ENCODE measurements at regions not wholly inside any gene's neighbourhood (a gene's known extent, or its start where the extent isn't known, plus 50 kb on each side); places are given as distances from the start of the nearest gene placed in this dataset.

DNA sequence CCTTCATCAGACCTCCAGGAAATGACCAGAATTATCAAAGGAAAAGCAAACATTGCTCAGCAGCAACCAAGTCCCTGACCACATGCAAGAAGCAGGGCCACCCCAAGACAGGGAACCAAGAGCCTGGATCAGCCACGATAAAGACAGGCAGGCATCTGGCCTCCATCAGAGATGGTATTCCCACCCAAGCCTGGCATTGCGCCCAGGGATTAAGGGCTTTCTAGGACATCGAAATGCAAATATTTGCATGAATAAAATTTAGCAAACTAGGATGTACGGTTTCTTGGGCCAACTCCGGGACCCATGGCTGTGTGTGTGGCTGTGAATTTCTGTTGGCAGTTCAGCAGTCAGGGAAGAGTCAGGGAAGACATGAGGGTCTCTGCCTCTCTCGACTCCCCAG, 241.4 kb upstream of the DYNLRB2 start:
- no peak for DNase-seq

DNA sequence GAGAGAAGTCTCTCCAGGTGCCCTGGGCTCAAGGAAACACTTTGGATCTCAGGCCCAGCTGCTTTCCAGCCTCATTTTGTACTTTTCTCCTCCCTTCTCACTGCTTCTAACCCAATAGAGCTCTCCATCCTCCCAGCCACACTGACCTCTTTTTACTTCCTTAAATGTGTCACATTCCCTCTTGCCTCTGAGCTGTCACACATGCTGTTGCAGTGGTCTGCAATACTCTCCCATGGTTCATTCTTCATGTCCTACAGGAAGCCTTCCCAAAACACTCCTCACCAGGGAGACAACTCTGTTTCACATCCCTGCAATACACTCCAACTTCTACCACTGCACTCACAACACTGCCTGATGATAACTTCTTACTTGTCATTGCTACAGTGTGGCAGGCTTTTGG, 242.1 kb upstream of the DYNLRB2 start:
- DNase-seq = no peak

GRCh38 chr16:80296034-80296433, 244.8 kb upstream of the DYNLRB2 start:
- no peak for DNase-seq

DNA sequence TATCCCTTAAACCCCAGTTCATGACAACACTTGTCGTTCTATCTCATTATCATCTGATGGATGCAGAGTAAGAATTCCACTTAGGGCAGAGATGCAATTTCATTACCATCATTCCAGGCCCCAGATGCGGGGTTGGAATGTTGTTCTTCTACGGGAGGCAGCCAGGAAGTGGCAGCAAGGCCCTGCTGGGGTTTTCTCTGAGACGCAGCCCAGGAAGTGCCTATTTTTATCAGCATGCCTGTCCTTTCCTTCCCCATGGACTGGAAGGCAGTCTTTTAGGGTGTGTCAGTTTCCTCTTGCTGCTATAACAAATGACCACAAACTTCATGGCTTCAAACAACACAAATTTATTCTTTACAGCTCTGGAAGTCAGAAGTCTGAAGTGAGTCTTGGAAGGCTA, 246.6 kb upstream of the DYNLRB2 start:
- DNase-seq = no peak

DNA sequence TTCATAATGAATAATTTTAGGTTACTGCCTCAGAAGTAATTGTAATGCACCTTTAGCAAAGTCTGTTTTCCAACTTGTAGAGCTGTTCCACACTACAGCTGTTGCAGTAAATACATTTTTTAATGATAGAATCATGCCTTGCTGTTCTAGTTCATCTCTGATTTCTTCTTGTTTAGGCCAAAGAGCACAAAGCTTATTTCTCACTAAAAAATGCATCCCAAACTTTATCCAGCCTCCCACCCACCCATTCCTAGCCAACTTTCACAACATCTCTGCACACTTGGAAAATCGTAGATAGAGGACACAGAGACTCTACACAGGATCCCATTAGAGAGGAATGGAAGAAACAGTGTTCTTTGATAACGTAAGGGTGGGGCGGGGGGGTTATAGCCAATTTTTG, 252.2 kb upstream of the DYNLRB2 start:
- no peak for DNase-seq

- no peak for DNase-seq
Measured at GRCh38 chr16:80287674-80288073, 253.1 kb upstream of the DYNLRB2 start.

GRCh38 chr16:80285104-80285503, 255.7 kb upstream of the DYNLRB2 start:
- no peak for DNase-seq

DNA sequence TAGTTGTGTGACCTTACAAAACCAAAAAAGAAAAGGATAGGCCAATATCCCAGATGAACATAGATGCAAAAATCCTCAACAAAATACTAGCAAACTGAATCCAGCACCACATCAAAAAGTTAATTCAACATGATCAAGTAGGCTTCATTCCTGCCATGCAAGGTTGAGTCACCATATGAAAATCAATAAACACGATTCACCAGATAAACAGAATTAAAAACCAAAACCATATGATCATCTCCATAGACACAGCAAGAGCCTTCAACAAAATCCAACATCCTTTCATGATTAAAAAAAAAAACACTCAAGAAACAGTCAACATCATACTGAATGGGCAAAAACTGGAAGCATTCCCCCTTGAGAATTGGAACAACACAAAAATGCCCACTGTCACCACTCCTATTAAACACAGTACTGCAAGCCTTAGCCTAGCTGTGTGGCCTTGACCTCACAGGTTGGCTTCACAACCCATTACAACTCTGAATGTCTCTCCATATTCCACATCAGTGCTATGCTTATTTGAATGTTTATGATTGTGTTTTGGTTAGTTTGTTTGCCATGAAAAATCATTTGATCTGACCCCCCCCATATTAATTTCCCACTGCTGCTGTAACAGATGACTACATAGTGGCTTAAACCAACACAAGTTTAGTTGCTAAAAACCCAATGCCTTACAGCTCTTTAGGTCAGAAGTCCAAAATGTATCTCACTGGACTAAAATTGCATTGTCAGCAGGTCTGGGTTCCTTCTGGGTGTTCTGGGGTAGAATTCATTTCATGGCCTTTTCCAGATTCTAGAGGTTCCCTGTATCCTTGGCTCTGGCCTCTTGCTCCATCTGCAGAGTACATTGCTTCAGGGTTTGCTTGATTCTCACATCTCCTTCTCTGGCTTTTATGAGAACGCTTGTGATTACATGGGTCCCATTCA, 257.1 kb upstream of the DYNLRB2 start:
- DNase-seq = no peak

DNA sequence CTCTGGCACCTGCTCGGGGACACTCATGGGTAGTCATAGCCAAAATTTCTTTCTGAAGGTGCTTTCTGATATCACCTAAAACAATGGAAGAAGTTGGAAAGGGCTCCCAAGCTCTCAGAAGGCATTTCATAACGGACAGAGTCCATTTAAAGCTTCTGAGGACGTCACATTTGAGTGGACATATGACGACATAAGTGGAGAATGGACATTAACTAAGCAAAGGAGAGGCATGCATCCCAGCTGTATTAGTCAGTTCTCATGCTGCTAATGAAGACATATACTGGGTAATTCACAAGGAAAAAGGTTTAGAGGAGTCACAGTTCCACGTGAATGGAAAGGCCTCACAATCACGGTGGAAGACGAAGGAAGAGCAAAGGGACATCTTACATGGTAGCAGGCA, 260.2 kb upstream of the DYNLRB2 start:
- DNase-seq = no peak

GRCh38 chr16:80279656-80280055, 261.1 kb upstream of the DYNLRB2 start:
- DNase-seq = no peak

- no peak for DNase-seq
Measured at GRCh38 chr16:80277182-80277581, 263.6 kb upstream of the DYNLRB2 start.

DNA sequence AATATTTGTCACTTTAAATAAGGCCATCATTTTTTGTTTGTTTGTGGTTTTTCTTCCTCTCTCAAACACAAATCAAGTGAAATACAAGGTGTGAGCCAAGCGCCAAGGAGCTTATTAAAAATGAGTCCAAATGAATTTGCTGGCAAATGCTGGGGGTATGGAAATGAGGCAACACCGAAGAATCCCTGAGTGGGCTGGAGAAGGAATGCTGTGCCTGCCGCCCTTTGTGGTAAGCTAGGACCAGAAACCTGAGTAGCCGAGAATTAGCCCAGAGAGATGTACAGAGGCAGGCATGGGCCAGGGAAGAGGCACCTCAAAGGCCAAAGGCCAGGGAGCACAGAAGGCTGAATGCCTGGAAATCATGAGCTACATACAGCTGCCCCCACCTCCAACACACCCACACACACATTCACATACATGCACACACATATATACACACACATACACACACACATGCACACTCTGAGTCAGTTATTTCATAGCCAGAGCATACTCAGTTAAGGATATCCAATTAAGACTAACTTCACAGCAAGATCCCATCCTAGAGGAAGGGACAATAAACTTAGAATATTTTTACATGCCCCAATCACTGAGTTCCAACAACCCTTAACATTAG, 266.1 kb upstream of the DYNLRB2 start:
- DNase-seq = no peak

DNA sequence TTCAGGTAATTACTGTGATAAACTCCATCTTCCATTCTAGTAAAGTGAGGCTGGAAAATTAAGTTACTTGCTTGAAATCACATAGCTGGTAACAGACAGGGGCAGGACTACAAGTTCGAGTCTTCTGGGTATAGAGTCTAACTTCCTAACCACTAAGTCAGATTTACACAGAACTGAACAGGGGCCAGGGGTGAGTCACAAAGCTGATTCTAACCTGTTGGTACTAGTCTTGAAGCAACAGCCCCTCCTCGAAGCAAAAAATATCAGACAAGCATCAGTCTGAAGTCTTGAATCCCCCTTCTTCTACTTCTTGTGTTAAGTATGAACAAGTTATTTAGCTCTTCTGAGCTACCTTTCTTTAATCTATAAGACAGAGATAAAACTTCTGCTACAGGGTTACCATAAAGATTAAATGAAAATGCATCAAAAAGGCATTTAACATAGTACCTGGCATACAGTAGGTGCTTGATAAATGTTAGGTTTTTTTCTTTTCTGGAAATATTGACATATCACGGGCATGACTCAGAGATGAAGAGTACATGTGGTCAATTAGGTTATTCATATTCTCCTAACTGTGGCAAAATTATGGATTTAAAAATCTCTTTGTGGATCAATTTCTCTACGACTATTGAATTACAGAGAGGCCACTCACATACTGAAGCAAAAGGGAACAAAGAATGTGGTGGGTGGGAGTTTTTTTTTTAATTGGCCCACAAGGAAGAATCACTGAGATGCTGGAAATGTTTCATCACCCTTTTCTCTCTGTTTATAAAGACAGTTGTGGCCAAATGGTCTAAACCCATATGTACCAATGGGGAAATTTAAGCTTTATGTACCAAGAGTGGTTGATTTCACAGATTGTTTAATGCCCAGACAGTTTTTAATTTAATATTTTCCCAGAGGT, 266.9 kb upstream of the DYNLRB2 start:
- no peak for DNase-seq

DNA sequence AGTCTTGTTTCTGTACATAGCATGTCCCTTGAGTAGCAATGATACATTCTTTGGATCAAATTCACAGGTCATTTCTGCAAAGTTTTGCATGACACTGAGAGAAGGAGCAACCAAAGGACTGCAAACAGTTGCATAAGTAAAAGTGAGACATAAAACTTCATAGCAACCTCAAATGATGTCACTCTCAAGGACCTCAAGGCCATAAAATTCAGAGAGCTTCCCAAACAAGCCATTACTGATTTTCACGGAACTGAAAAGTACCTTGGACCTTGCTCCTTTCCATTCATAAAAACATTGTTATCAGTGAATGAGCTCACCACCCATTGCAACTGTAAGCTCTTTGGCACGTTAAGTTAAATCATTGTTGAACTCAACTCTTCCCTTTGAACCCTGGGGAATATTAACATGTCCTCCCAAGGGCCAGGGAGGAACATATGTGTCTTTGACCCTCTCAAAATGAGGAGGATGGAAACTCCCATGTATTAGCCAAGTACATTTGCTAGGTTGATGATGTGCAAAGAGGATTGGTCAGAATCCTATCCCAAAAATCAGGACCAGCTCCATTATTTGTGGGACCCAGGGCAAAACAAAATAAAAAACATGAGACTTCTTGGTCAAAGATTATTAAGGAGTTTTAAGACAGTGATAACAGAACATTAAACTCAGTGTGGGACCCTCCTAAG, 275.0 kb upstream of the DYNLRB2 start:
- DNase-seq = no peak

- no peak for DNase-seq
Measured at GRCh38 chr16:80263848-80264694, 276.7 kb upstream of the DYNLRB2 start.

DNA sequence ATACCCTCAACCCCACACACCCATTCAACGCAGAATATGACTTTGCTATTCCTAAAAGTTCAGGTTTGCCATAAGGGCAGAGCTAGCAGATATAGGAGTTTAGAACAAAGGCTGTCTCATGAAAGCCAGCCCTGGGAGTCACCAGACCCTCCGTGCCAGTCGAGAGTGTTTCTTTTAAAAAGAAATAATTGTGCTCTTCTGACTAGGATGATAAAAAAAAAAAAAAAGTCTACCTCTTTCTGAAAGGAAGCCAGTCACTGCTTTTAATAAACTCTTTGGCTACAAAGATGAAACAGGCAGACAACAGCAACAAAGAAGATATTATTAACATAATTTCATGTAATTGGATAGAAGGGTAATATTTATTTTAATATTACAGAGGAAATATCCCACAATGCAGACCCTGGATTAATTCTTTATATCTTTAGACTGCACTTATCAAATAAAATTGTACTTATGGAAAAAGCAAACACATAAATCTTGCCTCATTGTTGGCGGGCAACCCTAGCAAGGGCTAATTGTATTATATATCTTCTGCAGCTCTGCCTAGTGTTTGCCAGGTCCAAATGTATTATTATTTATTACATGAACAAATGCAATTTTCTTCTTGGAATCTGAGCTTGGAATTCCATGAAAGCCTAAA, 277.5 kb upstream of the DYNLRB2 start:
- DNase-seq = no peak

DNA sequence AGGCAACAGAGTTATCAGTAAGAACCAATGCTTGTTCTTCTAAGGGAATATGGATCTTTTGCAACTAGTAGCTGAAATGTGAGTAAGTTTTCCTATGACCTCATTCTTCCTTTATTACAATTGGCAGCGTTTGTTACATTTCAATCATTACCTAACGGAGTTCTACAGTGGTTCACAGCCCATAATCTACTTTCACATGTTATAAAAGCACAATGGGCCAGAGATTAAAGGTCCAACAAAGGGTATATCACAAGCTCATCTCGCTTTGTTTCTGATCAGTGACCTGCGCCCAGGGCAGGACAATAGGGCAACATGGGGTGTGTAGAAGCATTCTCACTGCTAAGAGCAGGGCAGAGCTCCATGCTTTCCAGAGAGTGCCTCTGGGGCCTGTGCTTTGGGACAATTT, 279.9 kb upstream of the DYNLRB2 start:
- DNase-seq = no peak

- DNase-seq = no peak
Measured at GRCh38 chr16:80259290-80259805, 281.4 kb upstream of the DYNLRB2 start.

GRCh38 chr16:80258407-80258806, 282.4 kb upstream of the DYNLRB2 start:
- no peak for DNase-seq

DNA sequence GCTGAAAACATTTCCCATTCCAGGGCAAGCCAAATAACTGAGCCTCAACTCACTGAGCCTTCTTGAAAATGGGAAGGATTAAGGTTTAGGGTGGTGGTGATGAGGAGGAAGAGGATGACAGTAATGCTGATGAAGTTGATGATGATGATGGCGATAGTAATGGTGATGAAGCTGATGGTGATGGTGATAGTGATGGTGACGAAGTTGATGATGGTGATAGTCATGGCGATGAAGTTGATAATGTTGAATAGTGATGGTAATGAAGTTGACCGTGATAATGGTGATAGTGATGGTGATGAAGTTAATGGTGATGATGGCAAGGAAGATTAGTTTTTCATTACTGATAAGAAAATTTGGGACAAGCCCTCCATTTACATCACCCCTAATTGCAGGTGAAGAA, 285.8 kb upstream of the DYNLRB2 start:
- no peak for DNase-seq

DNA sequence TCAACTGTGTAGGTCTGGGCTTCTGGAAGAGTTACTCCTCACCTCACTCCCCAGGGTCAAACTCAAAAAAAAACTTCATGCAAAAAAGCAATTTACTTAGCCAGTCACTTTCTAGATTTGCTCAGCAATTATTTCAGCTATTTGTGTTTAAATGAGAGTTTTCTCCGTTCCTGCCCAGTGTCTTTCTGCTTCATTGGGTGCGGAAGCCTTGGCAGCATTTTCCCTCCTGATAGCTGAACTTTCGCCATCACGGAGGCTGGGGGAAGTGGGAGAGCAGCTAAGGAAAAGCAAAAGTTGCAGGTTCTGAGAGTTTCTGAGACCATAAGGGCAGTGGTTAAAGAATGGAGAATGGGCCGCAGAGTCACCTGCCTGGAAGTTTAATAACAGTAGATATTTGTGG, 287.1 kb upstream of the DYNLRB2 start:
- no peak for DNase-seq

Measured in effector CD4-positive, alpha-beta T cell (primary cell).